Cardiac muscle cell (in vitro differentiated cells and primary cell): ENCODE measurements at regions not wholly inside any gene's neighbourhood (a gene's known extent, or its start where the extent isn't known, plus 50 kb on each side); places are given as distances from the start of the nearest gene placed in this dataset.
"Not testable (repeated sequence)": the region's sequence is repeated elsewhere in the genome, so short reads cannot be mapped to it uniquely, and the experiment has no call there.

Experiments used
- DNase-seq, 2 donors: peaks; one replicate each; pipeline versions ENCODE4 v3.0.0 to v3.0.0-alpha.2; 2010 to 2017; ENCODE audit warnings: low read depth in 1 of 2, low spot score in 1 of 2
- H3K27ac ChIP-seq: fragments of 200-600 bp; sonication (generic); 2 replicates; pipeline ENCODE4 v1.5.1; 2016
- H3K27me3 ChIP-seq: fragments of 200-600 bp; sonication (generic); 2 replicates; pipeline ENCODE4 v1.6.0; 2016; ENCODE audit warnings: control low read depth
- H3K36me3 ChIP-seq: fragments of 200-600 bp; sonication (generic); 2 replicates; pipeline ENCODE4 v1.5.1; 2016; ENCODE audit warnings: control low read depth
- H3K4me1 ChIP-seq: fragments of 200-600 bp; sonication (generic); 2 replicates; pipeline ENCODE4 v1.8.1; 2017; ENCODE audit warnings: low read depth, mild to moderate bottlenecking, mixed run types
- H3K4me3 ChIP-seq: fragments of 200-600 bp; sonication (generic); 2 replicates; pipeline ENCODE4 v1.5.1; 2016; ENCODE audit warnings: mild to moderate bottlenecking
- H3K9me3 ChIP-seq: fragments of 200-600 bp; sonication (generic); 2 replicates; pipeline ENCODE4 v1.5.1; 2017; ENCODE audit warnings: low read depth, mild to moderate bottlenecking, control low read depth
- CTCF ChIP-seq: IDR thresholded peaks from 2 replicates; pipeline ENCODE4 v1.5.1; 2012; ENCODE audit warnings: low read depth, mild to moderate bottlenecking, low read length

GRCh38 chr4:174061026-174061425, 222.4 kb downstream of the FBXO8 start:
- Histone ChIP-seq H3K4me3 (no peak overlapping the region), H3K27me3 (no peaks in the 10 kb centered on the region), H3K27ac (no peak overlapping the region), H3K9me3 (no peaks in the 10 kb centered on the region), H3K4me1 (no peaks in the 10 kb centered on the region), H3K36me3 (no peaks in the 10 kb centered on the region)
- peak in 1 of 2 donors; percentile 46 for DNase-seq
- TF ChIP-seq CTCF = no peak

- no peak overlapping the region for H3K4me3 ChIP-seq
- peak in 1 of 2 donors; percentile 71 for DNase-seq
- TF ChIP-seq CTCF = no peak
- H3K27ac ChIP-seq = no peak overlapping the region
- H3K9me3 ChIP-seq = no peaks in the 10 kb centered on the region
- H3K36me3 ChIP-seq = no peaks in the 10 kb centered on the region
- no peaks in the 10 kb centered on the region for H3K4me1 ChIP-seq
- no peaks in the 10 kb centered on the region for H3K27me3 ChIP-seq
Observed at GRCh38 chr4:174058846-174059245, 224.6 kb downstream of the FBXO8 start.

- Histone ChIP-seq H3K4me3 (no peak overlapping the region), H3K27ac (no peak overlapping the region), H3K27me3 (no peaks in the 10 kb centered on the region), H3K9me3 (no peaks in the 10 kb centered on the region), H3K36me3 (no peaks in the 10 kb centered on the region), H3K4me1 (no peaks in the 10 kb centered on the region)
- no peak for TF ChIP-seq CTCF
- DNase-seq = no peak
Observed at GRCh38 chr4:174056959-174057358, 226.5 kb downstream of the FBXO8 start.

- Histone ChIP-seq H3K27ac (no peak overlapping the region), H3K4me1 (no peaks in the 10 kb centered on the region), H3K27me3 (no peaks in the 10 kb centered on the region), H3K36me3 (no peaks in the 10 kb centered on the region), H3K4me3 (no peak overlapping the region), H3K9me3 (no peaks in the 10 kb centered on the region)
- DNase-seq = no peak
- no peak for TF ChIP-seq CTCF
Observed at GRCh38 chr4:174055344-174055743, 228.1 kb downstream of the FBXO8 start.

- Histone ChIP-seq H3K27me3 (no peaks in the 10 kb centered on the region), H3K9me3 (no peaks in the 10 kb centered on the region), H3K27ac (no peak overlapping the region), H3K4me3 (no peak overlapping the region), H3K4me1 (no peaks in the 10 kb centered on the region), H3K36me3 (no peaks in the 10 kb centered on the region)
- TF ChIP-seq CTCF = no peak
- DNase-seq = no peak
Observed at GRCh38 chr4:174053895-174054294, 229.6 kb downstream of the FBXO8 start.

- Histone ChIP-seq H3K27ac (no peak overlapping the region), H3K4me3 (no peak overlapping the region), H3K4me1 (no peaks in the 10 kb centered on the region), H3K27me3 (no peaks in the 10 kb centered on the region), H3K9me3 (no peaks in the 10 kb centered on the region), H3K36me3 (no peaks in the 10 kb centered on the region)
- no peak for TF ChIP-seq CTCF
- no peak for DNase-seq
Observed at GRCh38 chr4:174047363-174047762, 236.1 kb downstream of the FBXO8 start.

- not testable (repeated sequence) for H3K9me3 ChIP-seq, H3K27me3 ChIP-seq, H3K4me3 ChIP-seq, H3K36me3 ChIP-seq, DNase-seq, H3K27ac ChIP-seq
- peaks cover 11% of the 10 kb centered on the region for H3K4me1 ChIP-seq
Observed at GRCh38 chr4:174045829-174046228, 237.6 kb downstream of the FBXO8 start.
